NT2/D1 (cell line): ENCODE measurements at regions not wholly inside any gene's neighbourhood (a gene's known extent, or its start where the extent isn't known, plus 50 kb on each side); places are given as distances from the start of the nearest gene placed in this dataset.

Experiments
- YY1 ChIP-seq: IDR thresholded peaks from 2 replicates; pipeline ENCODE4 v1.6.1; 2011; ENCODE audit not compliant: insufficient read length, insufficient read depth
- ZNF274 ChIP-seq: IDR thresholded peaks from 2 replicates; pipeline ENCODE4 v1.6.1; 2011; ENCODE audit warnings: mild to moderate bottlenecking, low read depth, low read length

DNA sequence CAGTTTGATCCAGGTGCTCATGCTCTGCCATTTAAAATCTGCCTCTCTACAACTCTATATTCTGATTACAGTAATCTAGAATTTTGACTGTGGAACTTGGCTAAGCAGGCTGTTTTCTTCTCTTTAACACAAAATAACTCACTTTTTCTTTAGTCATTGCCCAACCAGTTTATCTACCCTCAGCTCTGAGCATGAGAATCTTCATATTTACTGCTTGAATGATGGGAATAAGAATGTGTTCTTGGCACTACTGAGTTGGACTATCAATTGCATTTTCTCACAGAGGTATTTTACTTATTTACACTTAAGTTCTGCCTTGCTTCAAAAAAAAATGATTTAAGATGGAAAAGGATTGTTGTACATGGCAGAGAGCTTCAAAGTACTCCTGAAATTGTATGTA is 301.1 kb downstream of the CCDC85A start:
- TF ChIP-seq ZNF274 = no peak
- TF ChIP-seq YY1 = no peak
